Umbilical cord (tissue), 1 donor: ENCODE measurements at regions not wholly inside any gene's neighbourhood (a gene's known extent, or its start where the extent isn't known, plus 50 kb on each side); places are given as distances from the start of the nearest gene placed in this dataset.
"Not testable (repeated sequence)": the region's sequence is repeated elsewhere in the genome, so short reads cannot be mapped to it uniquely, and the experiment has no call there.

Experiments used
- DNase-seq: peaks from one replicate; pipeline ENCODE4 v3.0.0-alpha.2; 2015; ENCODE audit warnings: low spot score

DNA sequence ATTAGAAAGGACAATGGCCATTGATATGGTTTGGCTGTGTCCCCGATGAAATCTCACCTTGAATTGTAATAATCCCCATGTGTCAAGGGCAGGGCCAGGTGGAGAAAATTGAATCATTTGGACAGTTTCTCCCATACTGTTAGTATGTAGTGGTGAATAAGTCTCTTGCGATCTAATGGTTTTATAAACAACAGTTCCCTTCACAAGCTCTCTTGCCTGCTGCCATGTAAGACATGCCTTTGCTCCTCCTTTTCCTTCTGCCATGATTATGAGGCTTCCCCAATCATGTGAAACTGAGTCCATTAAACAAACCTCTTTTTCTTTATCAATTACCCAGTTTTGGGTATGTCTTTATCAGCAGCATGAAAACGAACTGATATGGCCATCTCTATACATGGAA lies 302.7 kb downstream of the SFMBT2 start:
- DNase-seq: no peak

- peak; percentile 62 for DNase-seq
These were observed 303.5 kb downstream of the SFMBT2 start for GRCh38 chr10:7107285-7107684.

GRCh38 chr10:7104379-7104778 lies 306.5 kb downstream of the SFMBT2 start:
- not testable (repeated sequence) for DNase-seq

DNA sequence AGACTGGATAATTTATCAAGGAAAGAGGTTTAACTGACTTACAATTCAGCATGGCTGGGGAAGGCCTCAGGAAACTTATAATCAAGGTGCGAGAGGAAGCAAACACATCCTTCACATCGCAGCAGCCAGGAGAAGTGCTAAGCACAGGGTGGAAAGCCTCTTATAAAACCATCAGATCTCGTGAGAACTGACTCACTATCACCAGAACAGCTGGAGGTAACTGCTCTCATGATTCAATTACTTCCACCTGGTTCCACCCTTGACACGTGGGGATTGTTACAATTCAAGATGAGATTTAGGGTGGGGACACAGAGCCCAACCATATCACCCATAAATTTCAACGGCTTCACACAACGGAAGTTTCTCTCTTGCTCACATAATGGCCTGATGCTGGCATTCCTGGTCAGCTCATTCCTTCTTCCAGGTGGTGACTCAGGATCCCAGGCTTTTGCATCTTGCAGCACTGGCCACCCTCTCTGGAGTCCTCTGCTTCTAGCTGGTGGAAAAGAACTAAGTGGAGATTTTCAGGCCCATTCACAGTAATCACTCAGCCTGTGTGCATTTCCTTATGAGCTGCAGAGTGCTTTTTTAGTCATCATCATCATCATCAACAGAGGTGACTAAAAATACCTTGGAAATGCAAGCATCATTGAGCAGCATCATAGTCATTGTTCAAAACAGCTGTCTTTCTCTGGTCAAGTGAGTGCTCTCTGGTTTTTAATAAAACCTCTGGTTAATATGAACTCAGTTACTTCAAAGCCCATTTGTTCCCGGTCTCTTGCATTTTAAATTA lies 308.1 kb downstream of the SFMBT2 start:
- DNase-seq: no peak

GRCh38 chr10:7102084-7102483 lies 308.8 kb downstream of the SFMBT2 start:
- no peak for DNase-seq

DNA sequence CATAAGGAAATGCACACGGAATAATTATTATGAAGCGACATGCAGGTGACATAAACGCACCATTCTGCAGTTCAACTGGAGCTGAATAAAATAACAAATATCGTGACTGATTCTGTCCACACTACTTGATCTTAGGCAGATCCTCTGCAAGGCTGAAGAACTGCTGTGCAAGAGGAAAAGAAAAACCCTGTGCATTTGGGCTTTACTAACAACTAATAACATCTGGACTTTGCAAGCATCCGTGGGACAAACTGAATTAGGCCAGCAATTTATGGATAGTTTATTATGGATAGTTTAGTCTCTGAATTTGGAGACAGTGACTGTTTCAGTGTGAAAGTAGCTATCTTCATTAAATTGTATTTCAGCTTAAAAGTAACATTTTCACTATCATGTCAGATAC lies 309.4 kb downstream of the SFMBT2 start:
- no peak for DNase-seq

- DNase-seq: no peak
These were observed 310.7 kb downstream of the SFMBT2 start for GRCh38 chr10:7100032-7100702.

GRCh38 chr10:7098160-7098762 lies 312.6 kb downstream of the SFMBT2 start:
- no peak for DNase-seq

DNA sequence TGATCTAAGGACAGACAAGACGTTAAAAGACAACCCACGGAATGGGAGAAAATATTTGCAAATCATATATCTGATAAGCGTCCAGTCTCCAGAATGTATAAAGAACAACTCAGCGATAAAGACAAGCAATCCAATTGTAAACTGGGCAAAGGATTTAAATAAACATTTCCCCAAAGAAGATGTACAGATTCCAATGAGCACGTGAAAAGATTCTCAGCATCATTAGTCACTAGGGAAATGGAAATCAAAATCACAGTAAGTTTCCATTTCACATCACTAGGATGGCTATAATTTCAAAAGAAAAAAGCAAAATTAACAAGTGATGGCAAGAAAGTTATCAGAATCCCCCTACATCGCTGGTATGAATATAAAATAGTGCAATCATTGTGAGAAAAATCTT lies 316.1 kb downstream of the SFMBT2 start:
- no peak for DNase-seq

DNA sequence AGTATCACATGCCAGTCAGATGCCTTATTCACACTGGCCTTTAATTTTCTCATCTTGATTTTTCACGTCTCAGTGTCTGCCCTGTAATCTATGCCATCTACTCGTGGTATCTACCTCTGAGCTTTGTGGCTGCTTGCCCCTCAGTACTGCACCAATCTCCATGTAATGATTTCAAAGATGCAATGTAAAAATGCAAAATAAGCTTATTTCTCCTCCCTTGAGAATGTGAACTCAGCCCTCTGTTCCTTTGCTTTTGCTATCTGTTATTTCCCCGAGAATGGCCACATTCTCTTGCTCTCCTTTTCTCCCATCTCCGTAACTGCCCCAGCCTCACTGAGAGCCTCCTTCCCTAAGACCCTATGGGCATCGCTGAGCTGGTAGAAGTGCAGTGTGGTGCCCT lies 317.5 kb downstream of the SFMBT2 start:
- no peak for DNase-seq

GRCh38 chr10:7092603-7093002 lies 318.2 kb downstream of the SFMBT2 start:
- DNase-seq: peak; percentile 15

DNA sequence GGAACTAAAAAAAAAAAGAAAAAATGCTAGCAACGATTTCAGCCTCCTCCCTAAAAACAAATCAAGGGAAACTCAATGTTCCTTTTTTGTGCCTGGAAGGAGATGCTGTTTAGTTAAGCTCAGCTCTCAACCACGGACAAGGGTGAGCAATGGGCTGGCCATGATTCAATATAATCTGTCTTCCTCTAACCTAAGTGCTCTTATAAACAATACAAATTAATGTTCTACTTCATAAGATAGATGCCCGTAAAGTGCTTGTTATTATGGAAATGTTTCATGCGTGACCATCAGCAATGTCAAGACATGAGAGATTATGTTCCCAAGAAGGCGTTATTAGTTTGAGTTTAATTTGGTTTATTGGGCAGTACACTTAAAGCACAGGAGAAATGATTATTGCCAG lies 320.3 kb downstream of the SFMBT2 start:
- no peak for DNase-seq

- peak; percentile 13 for DNase-seq
These were observed 324.8 kb downstream of the SFMBT2 start for GRCh38 chr10:7085913-7086589.

- DNase-seq: no peak
These were observed 325.5 kb downstream of the SFMBT2 start for GRCh38 chr10:7085147-7085912.

DNA sequence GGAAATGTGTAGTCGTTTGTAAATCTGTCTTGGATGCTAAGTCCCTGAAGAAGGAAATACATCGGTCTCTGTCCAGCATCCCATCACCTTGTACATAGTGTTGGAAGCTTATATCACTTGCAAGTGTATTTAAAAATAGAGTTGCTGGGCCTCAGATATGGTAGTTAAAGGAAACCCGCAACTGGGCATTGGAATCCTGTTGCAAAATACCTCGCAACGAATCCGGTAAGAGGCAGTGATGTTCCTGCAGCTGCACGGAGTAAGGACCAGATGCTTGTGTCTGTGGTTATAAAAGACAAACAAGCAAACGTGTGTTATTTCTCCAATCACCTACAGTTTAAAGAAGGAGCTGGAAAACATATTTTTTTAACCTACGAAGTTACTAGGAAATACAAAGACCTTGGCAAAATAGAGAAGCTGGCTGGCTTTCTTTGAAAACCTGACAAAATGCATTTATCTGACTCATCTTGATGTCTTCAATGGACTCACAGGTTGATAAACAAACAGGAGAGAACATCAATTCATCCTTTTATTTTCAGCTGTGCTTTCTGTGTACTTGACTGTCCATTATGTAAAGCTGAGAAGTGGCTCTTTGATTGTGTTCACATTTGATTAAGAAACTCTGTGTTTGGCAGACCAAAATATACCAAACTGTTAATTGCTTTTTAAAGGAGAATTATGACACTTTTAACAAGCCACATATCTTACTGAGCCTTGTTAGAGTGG lies 326.4 kb downstream of the SFMBT2 start:
- DNase-seq: no peak

DNA sequence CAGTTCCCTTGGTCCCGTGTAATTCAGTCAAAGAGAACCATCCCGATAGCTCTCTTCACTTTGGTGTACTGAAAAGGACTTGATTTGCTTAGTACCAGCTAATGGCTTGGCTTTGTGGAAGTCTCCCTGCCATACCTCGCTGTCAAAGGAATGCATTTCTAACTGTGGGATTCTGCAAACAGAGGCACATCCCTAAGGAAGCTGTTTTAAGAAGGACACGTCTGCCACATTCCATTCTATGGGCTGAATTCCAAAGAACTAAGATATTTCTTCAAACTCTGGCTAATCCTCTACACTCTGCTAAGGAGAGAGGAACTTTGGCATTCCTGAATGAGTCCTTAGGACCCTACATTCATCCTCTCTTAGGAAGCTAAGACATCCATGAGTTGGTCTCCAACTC lies 327.9 kb downstream of the SFMBT2 start:
- no peak for DNase-seq

- no peak for DNase-seq
These were observed 333.0 kb downstream of the SFMBT2 start for GRCh38 chr10:7077880-7078279.

GRCh38 chr10:7075851-7076250 lies 335.0 kb downstream of the SFMBT2 start:
- DNase-seq: no peak

DNA sequence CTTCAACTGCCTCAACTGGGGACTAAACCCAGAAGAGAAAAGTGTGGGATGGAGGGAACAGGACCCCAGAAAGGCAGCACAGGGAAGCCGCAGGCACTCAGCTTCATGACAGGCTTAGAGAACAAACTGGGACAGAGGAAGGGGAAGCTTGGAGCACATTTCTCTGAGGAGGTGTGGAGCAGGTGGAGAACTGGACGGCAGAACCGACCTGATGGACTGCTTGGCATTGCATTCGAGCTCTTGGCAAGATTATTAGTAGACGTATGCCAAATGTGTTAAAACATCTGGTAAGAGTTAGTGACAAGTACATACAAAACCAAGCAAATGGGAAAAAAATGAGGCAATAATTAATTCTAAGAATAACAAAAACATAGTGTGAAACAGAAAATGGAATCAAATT lies 335.7 kb downstream of the SFMBT2 start:
- DNase-seq: no peak

DNA sequence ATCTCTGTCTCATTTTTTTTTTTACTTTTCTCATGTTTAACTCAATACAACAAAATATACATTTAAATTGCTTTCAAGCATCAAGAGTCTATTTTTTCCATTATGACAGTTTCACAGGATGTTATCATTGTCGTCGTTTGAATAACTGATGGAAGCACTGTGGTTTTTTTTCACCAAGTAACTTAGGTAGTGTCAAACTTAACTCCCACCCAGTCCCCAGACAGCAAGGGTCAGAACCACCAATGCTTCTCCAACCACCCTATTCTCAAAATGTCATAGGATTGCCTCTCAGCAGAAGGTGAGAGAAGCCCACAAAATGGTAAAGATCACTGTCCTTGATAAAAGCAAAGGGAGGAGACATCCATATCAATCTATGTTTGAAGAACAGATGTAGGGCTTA lies 339.4 kb downstream of the SFMBT2 start:
- DNase-seq: no peak

GRCh38 chr10:7070950-7071349 lies 339.9 kb downstream of the SFMBT2 start:
- DNase-seq: no peak
